GM12801 (cell line): ENCODE measurements at regions not wholly inside any gene's neighbourhood (a gene's known extent, or its start where the extent isn't known, plus 50 kb on each side); places are given as distances from the start of the nearest gene placed in this dataset.

Experiments used
- CTCF ChIP-seq: IDR thresholded peaks from one replicate; pipeline ENCODE4 v1.5.1; 2011; ENCODE audit warnings: control low read depth; ENCODE audit not compliant: insufficient read length; ENCODE audit errors: extremely low read depth

GRCh38 chr12:97397008-97397407 lies 65.6 kb upstream of the RMST start:
- TF ChIP-seq CTCF = no peak

- no peak for TF ChIP-seq CTCF
Measured at GRCh38 chr12:97398704-97399103, 63.9 kb upstream of the RMST start.

- no peak for TF ChIP-seq CTCF
Measured at GRCh38 chr12:97404093-97404492, 58.5 kb upstream of the RMST start.

- TF ChIP-seq CTCF = no peak
Measured at GRCh38 chr12:97404543-97404942, 58.1 kb upstream of the RMST start.

GRCh38 chr12:97408363-97408762 lies 54.2 kb upstream of the RMST start:
- TF ChIP-seq CTCF = no peak

- TF ChIP-seq CTCF = no peak
Measured at GRCh38 chr12:97411341-97411740, 51.3 kb upstream of the RMST start.
